ENCODE measurements at regions not wholly inside any gene's neighbourhood (a gene's known extent, or its start where the extent isn't known, plus 50 kb on each side); places are given as distances from the start of the nearest gene placed in this dataset.

DNA sequence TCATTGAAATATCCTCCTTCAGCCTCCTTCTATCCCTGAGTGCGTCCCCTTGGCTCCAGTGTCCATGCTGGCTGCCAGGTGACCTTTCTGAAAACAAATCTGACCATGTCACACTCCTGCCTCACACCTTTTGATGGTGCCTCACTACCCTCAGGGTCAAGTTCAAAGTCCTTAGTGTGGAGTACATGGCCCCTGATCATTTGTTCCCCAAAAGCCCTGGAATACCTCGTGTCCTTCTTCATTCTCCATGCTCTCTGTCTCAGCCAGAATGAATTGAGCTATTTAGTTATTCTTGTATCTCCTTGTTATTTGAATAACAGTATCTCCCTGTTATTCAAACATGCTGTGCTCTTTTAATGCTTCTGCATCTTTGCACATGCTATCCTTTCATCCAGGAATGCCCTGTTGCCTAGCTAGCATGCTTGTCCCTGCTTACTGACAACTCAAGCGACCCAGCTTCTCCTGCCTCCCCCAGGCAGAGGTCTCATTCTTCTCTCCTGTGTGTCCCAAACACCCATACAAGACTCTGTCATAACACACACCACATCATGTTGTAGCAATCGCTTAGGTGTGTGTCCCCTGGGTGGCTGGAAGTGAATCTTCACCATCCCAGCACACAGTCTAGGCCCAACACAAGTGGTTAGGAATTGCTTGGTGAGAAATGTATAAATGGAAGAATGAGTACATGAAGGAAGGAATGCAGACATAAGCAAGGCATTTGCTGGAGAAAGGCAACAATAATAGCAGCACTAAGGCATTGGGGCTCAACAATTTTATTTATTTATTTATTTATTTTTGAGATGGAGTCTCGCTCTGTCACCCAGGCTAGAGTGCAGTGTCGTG lies 144.0 kb downstream of the DDX1 start:
- DNase-seq, result no peak
- Mint-ChIP-seq H3K9me3 (no peaks in the 10 kb centered on the region), H3K27ac (no peak overlapping the region), H3K4me3 (no peak overlapping the region), H3K27me3 (ENCODE audit: insufficient read depth) (peaks cover 34% of the 10 kb centered on the region), H3K36me3 (ENCODE audit: low read depth) (no peaks in the 10 kb centered on the region), H3K4me1 (ENCODE audit: low read depth) (peaks cover 17% of the 10 kb centered on the region)
- no peak for TF ChIP-seq CTCF (IDR thresholded peaks at IDR 0.05)

- TF ChIP-seq CTCF (IDR thresholded peaks at IDR 0.05), result no peak
- H3K4me3 Mint-ChIP-seq, result no peak overlapping the region
- no peak overlapping the region for H3K27ac Mint-ChIP-seq
- H3K27me3 Mint-ChIP-seq (ENCODE audit: insufficient read depth), result peaks cover 30% of the 10 kb centered on the region
- no peaks in the 10 kb centered on the region for H3K9me3 Mint-ChIP-seq
- no peaks in the 10 kb centered on the region for H3K36me3 Mint-ChIP-seq (ENCODE audit: low read depth)
- peaks cover 14% of the 10 kb centered on the region for H3K4me1 Mint-ChIP-seq (ENCODE audit: low read depth)
- DNase-seq, result no peak
Measured at GRCh38 chr2:15736396-15737180, 144.9 kb downstream of the DDX1 start.

DNA sequence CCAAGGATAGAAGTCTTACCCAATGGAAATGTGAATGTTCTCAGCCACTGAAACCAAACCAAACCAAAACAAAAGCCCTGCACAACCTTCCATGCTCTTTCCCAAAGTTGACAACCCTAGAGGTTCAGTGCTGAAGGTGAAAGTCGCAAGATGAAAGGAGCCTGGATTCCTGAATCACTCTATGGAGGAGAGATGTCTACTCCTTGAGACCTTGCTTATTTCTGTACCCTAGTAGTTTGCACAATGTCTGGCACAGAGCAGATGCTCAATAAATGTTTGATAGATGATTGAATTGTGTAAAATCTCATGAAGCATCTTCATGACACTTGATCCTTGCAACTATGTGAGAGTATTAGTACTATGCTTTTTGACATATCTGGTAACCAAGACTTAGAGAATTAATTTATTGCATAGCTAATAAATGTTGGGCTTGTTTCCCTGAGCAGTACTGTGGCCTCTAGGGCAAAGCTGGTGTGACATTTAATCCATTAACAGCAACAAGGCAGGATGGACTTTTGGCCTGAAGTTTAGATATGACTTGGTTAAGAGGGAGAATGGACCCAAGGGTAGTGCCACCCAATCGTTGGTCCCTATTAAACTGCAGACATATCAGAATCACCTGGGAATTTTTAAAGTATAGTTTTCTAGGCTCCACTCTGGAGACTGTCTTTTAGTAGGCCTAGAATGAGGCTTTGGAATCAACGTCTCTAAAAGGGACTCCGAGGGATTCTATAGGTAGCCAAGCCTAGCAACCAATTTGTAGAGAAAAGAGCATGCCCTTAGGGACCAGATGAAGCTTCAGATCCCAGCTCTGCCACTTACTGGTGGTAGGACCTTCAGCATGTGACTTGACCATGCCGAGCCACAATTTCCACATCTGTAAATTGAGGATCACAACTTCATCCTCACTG lies 145.9 kb downstream of the DDX1 start:
- Mint-ChIP-seq H3K27ac (no peak overlapping the region), H3K36me3 (ENCODE audit: low read depth) (no peaks in the 10 kb centered on the region), H3K27me3 (ENCODE audit: insufficient read depth) (peaks cover 28% of the 10 kb centered on the region), H3K4me1 (ENCODE audit: low read depth) (peaks cover 14% of the 10 kb centered on the region), H3K4me3 (no peak overlapping the region), H3K9me3 (no peaks in the 10 kb centered on the region)
- no peak for TF ChIP-seq CTCF (IDR thresholded peaks at IDR 0.05)
- DNase-seq, result no peak

DNA sequence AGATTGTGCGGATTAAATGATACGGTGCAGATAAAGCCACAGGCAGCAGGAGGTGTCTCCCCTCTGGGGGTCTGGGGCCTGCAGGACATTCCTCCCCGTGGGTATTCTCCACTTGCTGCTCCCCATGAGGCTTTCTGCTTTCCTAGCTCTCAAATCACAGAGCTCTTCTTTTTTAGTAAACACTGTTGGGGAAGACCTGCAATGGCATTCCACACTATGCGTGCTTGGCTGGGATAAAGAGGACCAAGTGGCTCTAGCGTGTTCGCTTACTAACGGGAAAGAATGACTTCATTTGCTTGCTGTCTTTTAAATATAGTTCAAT lies 146.5 kb downstream of the DDX1 start:
- Mint-ChIP-seq H3K4me3 (no peak overlapping the region), H3K9me3 (no peaks in the 10 kb centered on the region), H3K27ac (no peak overlapping the region), H3K27me3 (ENCODE audit: insufficient read depth) (peaks cover 28% of the 10 kb centered on the region), H3K4me1 (ENCODE audit: low read depth) (peaks cover 12% of the 10 kb centered on the region), H3K36me3 (ENCODE audit: low read depth) (no peaks in the 10 kb centered on the region)
- DNase-seq, result no peak
- TF ChIP-seq CTCF (IDR thresholded peaks at IDR 0.05), result no peak

DNA sequence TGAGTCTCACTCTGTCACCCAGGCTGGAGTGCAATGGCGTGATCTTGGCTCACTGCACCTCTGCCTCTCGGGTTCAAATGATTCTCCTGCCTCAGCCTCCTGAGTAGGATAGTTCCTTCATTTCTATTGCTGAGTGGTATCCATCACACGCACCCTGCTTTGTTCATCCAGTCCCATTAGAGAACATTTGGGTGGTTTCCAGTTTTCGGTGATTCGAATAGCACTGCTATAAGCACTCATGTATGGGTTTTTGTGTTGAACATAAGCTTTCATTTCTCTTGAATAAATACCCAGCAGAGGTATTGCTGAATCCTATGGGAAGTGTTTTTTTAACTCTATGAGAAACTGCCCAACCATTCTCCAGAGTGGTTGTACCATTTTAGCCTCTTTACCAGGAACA lies 147.3 kb downstream of the DDX1 start:
- Mint-ChIP-seq H3K27ac (no peak overlapping the region), H3K36me3 (ENCODE audit: low read depth) (no peaks in the 10 kb centered on the region), H3K4me3 (no peak overlapping the region), H3K4me1 (ENCODE audit: low read depth) (peaks cover 4% of the 10 kb centered on the region), H3K9me3 (no peaks in the 10 kb centered on the region), H3K27me3 (ENCODE audit: insufficient read depth) (peaks cover 28% of the 10 kb centered on the region)
- no peak for DNase-seq
- TF ChIP-seq CTCF (IDR thresholded peaks at IDR 0.05), result no peak
